Lung (tissue), 11 donors: ENCODE measurements at regions not wholly inside any gene's neighbourhood (a gene's known extent, or its start where the extent isn't known, plus 50 kb on each side); places are given as distances from the start of the nearest gene placed in this dataset.

Experiments
- ATAC-seq: fragments of 200-7000 bp; cut with Tn5 transposase; one replicate; pipeline ENCODE4 v1.9.1; 2020; ENCODE audit warnings: moderate number of reproducible peaks; ENCODE audit not compliant: insufficient read depth, low FRiP score
- DNase-seq, 3 donors: peaks; one replicate each; pipeline ENCODE4 v3.0.0-alpha.2; 2013 to 2017
- H3K27ac ChIP-seq, 2 donors: one replicate each; pipeline ENCODE4 v1.5.1; 2013; ENCODE audit warnings: mild to moderate bottlenecking in 2 of 2, moderate library complexity in 2 of 2, control low read depth in 1 of 2, inconsistent platforms in 1 of 2, low read depth in 1 of 2, low read length in 1 of 2
- H3K27me3 ChIP-seq, 3 donors: one replicate each; pipeline ENCODE4 v1.5.1; 2013; ENCODE audit warnings: low read length in 2 of 3; ENCODE audit not compliant: control insufficient read depth in 3 of 3, insufficient read depth in 3 of 3
- H3K36me3 ChIP-seq, 4 donors: one replicate each; pipeline ENCODE4 v1.5.1; 2013; ENCODE audit warnings: low read length in 4 of 4, mild to moderate bottlenecking in 1 of 4, moderate library complexity in 1 of 4; ENCODE audit not compliant: control insufficient read depth in 4 of 4, insufficient read depth in 4 of 4
- H3K4me1 ChIP-seq, 5 donors: one replicate each; pipeline ENCODE4 v1.5.1; 2013; ENCODE audit warnings: low read length in 5 of 5, mild to moderate bottlenecking in 2 of 5, moderate library complexity in 1 of 5; ENCODE audit not compliant: control insufficient read depth in 5 of 5, insufficient read depth in 5 of 5
- H3K4me3 ChIP-seq: one replicate; pipeline ENCODE4 v1.5.1; 2013; ENCODE audit warnings: mild to moderate bottlenecking, control low read depth, moderate library complexity
- H3K9ac ChIP-seq, 2 donors: one replicate each; pipeline ENCODE4 v1.5.1; 2013; ENCODE audit warnings: low read length in 2 of 2, control low read depth in 1 of 2; ENCODE audit not compliant: insufficient read depth in 1 of 2
- H3K9me3 ChIP-seq, 4 donors: one replicate each; pipeline ENCODE4 v1.5.1; 2013; ENCODE audit warnings: low read length in 3 of 4, mild to moderate bottlenecking in 1 of 4, moderate library complexity in 1 of 4; ENCODE audit not compliant: control insufficient read depth in 4 of 4, insufficient read depth in 3 of 4
- CTCF ChIP-seq: IDR thresholded peaks from 2 replicates; pipeline ENCODE4 v1.5.1; 2012; ENCODE audit warnings: mild to moderate bottlenecking; ENCODE audit errors: control extremely low read depth, extremely low read depth
- WGBS, 2 donors: extraction: QIAGEN DNeasy Blood & Tissue Kit; methylation state at CpG; one replicate each; pipeline ENCODE4 v1.1.7; 2013; 5-methylcytosine and 5-hydroxymethylcytosine counted together
- donor health status: control.
- donor health status: control.
- donor health status: Bipolar disorder and iron deficiency.
- donor health status: healthy.
- donor health status: DM: yes; HTN: yes; CAD: no.

GRCh38 chr14:104451474-104451873, 128.1 kb upstream of the C14orf180 start:
- Histone ChIP-seq H3K9me3 (peaks cover 0 to 16% (median 4%) of the 10 kb centered on the region in 4 donors), H3K9ac (no peak overlapping the region), H3K36me3 (no peaks in the 10 kb centered on the region), H3K27ac (no peak overlapping the region), H3K27me3 (peaks cover 0 to 12% (median 0%) of the 10 kb centered on the region in 3 donors), H3K4me1 (no peaks in the 10 kb centered on the region), H3K4me3 (no peak overlapping the region)
- ATAC-seq = no peak
- peak in 1 of 3 donors; percentile 4 for DNase-seq
- WGBS, 2 donors = 83 to 86% methylated on average over 10 of the region's 10 CpGs
- no peak for TF ChIP-seq CTCF

GRCh38 chr14:104458845-104459244, 120.7 kb upstream of the C14orf180 start:
- H3K9me3 ChIP-seq = peaks cover 0 to 17% (median 0%) of the 10 kb centered on the region in 4 donors
- no peak for ATAC-seq
- peaks cover 0 to 14% (median 0%) of the 10 kb centered on the region in 5 donors for H3K4me1 ChIP-seq
- H3K36me3 ChIP-seq = no peaks in the 10 kb centered on the region
- peaks cover 4 to 56% (median 8%) of the 10 kb centered on the region in 3 donors for H3K27me3 ChIP-seq
- H3K9ac ChIP-seq = no peak overlapping the region
- TF ChIP-seq CTCF = no peak
- no peak overlapping the region for H3K4me3 ChIP-seq
- no peak overlapping the region for H3K27ac ChIP-seq
- WGBS, 2 donors = 56 to 61% methylated on average over 9 of the region's 9 CpGs
- DNase-seq = no peak

- H3K9ac ChIP-seq = no peak overlapping the region
- 19 to 24% methylated on average over 34 to 42 of the region's 47 CpGs for WGBS, 2 donors
- DNase-seq (peak; percentile 50 to 66 (median 60)), ATAC-seq (no peak)
- peaks cover 0 to 14% (median 0%) of the 10 kb centered on the region in 5 donors for H3K4me1 ChIP-seq
- TF ChIP-seq CTCF = no peak
- H3K4me3 ChIP-seq = no peak overlapping the region
- H3K9me3 ChIP-seq = peaks cover 0 to 17% (median 0%) of the 10 kb centered on the region in 4 donors
- no peak overlapping the region for H3K27ac ChIP-seq
- H3K36me3 ChIP-seq = no peaks in the 10 kb centered on the region
- H3K27me3 ChIP-seq = peaks cover 4 to 57% (median 10%) of the 10 kb centered on the region in 3 donors
Observed at GRCh38 chr14:104460791-104461651, 118.5 kb upstream of the C14orf180 start.
